K562 (cell line): ENCODE measurements at regions not wholly inside any gene's neighbourhood (a gene's known extent, or its start where the extent isn't known, plus 50 kb on each side); places are given as distances from the start of the nearest gene placed in this dataset.

Experiments
- FOXP4 ChIP-seq: sonication (generic); formaldehyde crosslinking; IDR thresholded peaks from 2 replicates; pipeline ENCODE4 v1.8.0; 2022; ENCODE audit warnings: mild to moderate bottlenecking, missing genetic modification reagents, borderline replicate concordance
- ILK ChIP-seq: fragments of 450-650 bp; IDR thresholded peaks from 2 replicates; pipeline ENCODE4 v1.6.1; 2016; ENCODE audit warnings: missing genetic modification characterization, low read depth, mild to moderate bottlenecking, missing compliant biosample characterization, moderate library complexity, borderline replicate concordance
- NUFIP1 ChIP-seq: fragments of 450-650 bp; IDR thresholded peaks from 2 replicates; pipeline ENCODE4 v1.6.1; 2018; ENCODE audit not compliant: partially characterized antibody
- RFX5 ChIP-seq: IDR thresholded peaks from 2 replicates; pipeline ENCODE4 v1.6.1; 2011; ENCODE audit warnings: low read depth, mild to moderate bottlenecking, improper control_type of control experiment, low read length
- TF ChIP-seq, protein P1 (sequence below), 2 experiments: fragments of 450-650 bp in 1 of 2; sonication (generic) in 1 of 2; formaldehyde crosslinking in 1 of 2; IDR thresholded peaks in 1 of 2; conservative IDR thresholded peaks in 1 of 2; 2 replicates each; pipeline versions ENCODE4 v1.6.1 to v1.8.1; 2016 to 2023; ENCODE audit warnings: mild to moderate bottlenecking in 2 of 2, moderate library complexity in 2 of 2, inconsistent platforms in 1 of 2, missing genetic modification reagents in 1 of 2
- TF ChIP-seq, protein P2 (sequence below): sonication (generic); formaldehyde crosslinking; IDR thresholded peaks from 2 replicates; pipeline ENCODE4 v1.8.0; 2022; ENCODE audit warnings: mild to moderate bottlenecking, missing genetic modification reagents

GRCh38 chr5:39519566-39520231 is 94.9 kb upstream of the DAB2 start (continued):
- no peak for TF ChIP-seq NUFIP1
- TF ChIP-seq FOXP4 (CRISPR knock-in tag), result no peak
- TF ChIP-seq, protein P1, sequence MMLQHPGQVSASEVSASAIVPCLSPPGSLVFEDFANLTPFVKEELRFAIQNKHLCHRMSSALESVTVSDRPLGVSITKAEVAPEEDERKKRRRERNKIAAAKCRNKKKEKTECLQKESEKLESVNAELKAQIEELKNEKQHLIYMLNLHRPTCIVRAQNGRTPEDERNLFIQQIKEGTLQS (IDR thresholded peaks at IDR 0.05), result no peak
- TF ChIP-seq, protein P1 (CRISPR knock-in tag; conservative IDR thresholded peaks at IDR 0.05), result no peak
- TF ChIP-seq RFX5, result no peak
- TF ChIP-seq, protein P2, sequence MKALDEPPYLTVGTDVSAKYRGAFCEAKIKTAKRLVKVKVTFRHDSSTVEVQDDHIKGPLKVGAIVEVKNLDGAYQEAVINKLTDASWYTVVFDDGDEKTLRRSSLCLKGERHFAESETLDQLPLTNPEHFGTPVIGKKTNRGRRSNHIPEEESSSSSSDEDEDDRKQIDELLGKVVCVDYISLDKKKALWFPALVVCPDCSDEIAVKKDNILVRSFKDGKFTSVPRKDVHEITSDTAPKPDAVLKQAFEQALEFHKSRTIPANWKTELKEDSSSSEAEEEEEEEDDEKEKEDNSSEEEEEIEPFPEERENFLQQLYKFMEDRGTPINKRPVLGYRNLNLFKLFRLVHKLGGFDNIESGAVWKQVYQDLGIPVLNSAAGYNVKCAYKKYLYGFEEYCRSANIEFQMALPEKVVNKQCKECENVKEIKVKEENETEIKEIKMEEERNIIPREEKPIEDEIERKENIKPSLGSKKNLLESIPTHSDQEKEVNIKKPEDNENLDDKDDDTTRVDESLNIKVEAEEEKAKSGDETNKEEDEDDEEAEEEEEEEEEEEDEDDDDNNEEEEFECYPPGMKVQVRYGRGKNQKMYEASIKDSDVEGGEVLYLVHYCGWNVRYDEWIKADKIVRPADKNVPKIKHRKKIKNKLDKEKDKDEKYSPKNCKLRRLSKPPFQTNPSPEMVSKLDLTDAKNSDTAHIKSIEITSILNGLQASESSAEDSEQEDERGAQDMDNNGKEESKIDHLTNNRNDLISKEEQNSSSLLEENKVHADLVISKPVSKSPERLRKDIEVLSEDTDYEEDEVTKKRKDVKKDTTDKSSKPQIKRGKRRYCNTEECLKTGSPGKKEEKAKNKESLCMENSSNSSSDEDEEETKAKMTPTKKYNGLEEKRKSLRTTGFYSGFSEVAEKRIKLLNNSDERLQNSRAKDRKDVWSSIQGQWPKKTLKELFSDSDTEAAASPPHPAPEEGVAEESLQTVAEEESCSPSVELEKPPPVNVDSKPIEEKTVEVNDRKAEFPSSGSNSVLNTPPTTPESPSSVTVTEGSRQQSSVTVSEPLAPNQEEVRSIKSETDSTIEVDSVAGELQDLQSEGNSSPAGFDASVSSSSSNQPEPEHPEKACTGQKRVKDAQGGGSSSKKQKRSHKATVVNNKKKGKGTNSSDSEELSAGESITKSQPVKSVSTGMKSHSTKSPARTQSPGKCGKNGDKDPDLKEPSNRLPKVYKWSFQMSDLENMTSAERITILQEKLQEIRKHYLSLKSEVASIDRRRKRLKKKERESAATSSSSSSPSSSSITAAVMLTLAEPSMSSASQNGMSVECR, result no peak
- TF ChIP-seq ILK (tag), result no peak
